Adrenal gland (tissue), 9 donors: ENCODE measurements at regions not wholly inside any gene's neighbourhood (a gene's known extent, or its start where the extent isn't known, plus 50 kb on each side); places are given as distances from the start of the nearest gene placed in this dataset.

ENCODE experiments used
- DNase-seq, 7 donors: peaks; one replicate each; pipeline ENCODE4 v3.0.0-alpha.2; 2019 to 2020
- H3K27ac ChIP-seq, 5 donors: fragments of 200-600 bp; sonication (generic) in 4 of 5; 1 replicate in 3 of 5; 2 replicates in 2 of 5; pipeline versions ENCODE4 v1.5.1 to v1.8.0; 2016 to 2020; ENCODE audit warnings: mild to moderate bottlenecking in 1 of 5
- H3K27me3 ChIP-seq: fragments of 200-600 bp; 2 replicates; pipeline ENCODE4 v1.8.0; 2021
- H3K36me3 ChIP-seq, 2 donors: fragments of 200-600 bp; replicated peaks in 1 of 2; 1 replicate in 1 of 2; 2 replicates in 1 of 2; pipeline versions ENCODE4 v1.5.1 to v1.8.0; 2018 to 2022
- H3K4me1 ChIP-seq, 2 donors: fragments of 200-600 bp; replicated peaks in 1 of 2; 1 replicate in 1 of 2; 2 replicates in 1 of 2; pipeline versions ENCODE4 v1.5.1 to v1.8.0; 2018 to 2021
- H3K4me3 ChIP-seq, 4 donors: fragments of 200-600 bp; sonication (generic) in 3 of 4; one replicate each; pipeline ENCODE4 v1.5.1; 2016 to 2018
- H3K9me3 ChIP-seq, 3 donors: fragments of 200-600 bp; sonication (generic) in 1 of 3; replicated peaks in 1 of 3; 1 replicate in 2 of 3; 2 replicates in 1 of 3; pipeline versions ENCODE4 v1.5.1 to v1.8.0; 2016 to 2021
- POLR2A ChIP-seq, 2 donors: fragments of 450-650 bp; IDR thresholded peaks; one replicate each; pipeline ENCODE4 v1.6.1; 2017; ENCODE audit warnings: antibody characterized with exemption in 2 of 2, mild to moderate bottlenecking in 2 of 2, moderate library complexity in 1 of 2
- WGBS, 4 donors: extraction: QIAGEN DNeasy Blood & Tissue Kit in 2 of 4; methylation state at CpG; one replicate each; pipeline versions ENCODE4 v1.1.5 to v1.1.7; 2013 to 2017; 5-methylcytosine and 5-hydroxymethylcytosine counted together
- intact Hi-C, 2 donors: fragments of 100-400 bp; cut with DNase I; formaldehyde crosslinking; loops; one replicate each; pipeline versions ENCODE4 v1.14.1 to v1.15.0; 2022 to 2023
- TF ChIP-seq, protein P1 (sequence below), 6 experiments: fragments of 450-650 bp in 4 of 6; fragments of 200-600 bp in 2 of 6; sonication (generic) in 1 of 6; IDR thresholded peaks; 1 replicate in 5 of 6; 2 replicates in 1 of 6; pipeline versions ENCODE4 v1.5.1 to v1.8.0; 2016 to 2021; ENCODE audit warnings: antibody characterized with exemption in 6 of 6, mild to moderate bottlenecking in 2 of 6, moderate library complexity in 1 of 6
- donor health status: healthy with polysubstance abuse.
- donor health status: Bipolar disorder and iron deficiency.
- donor health status: DM: yes; HTN: yes; CAD: no.
- donor health status: DM: no; HTN: no; CAD: no.
- donor health status: DM: no; HTN: no; CAD: no.

- Histone ChIP-seq H3K27me3 (no peaks in the 10 kb centered on the region), H3K4me3 (no peak overlapping the region), H3K36me3 (no peaks in the 10 kb centered on the region), H3K27ac (no peak overlapping the region), H3K9me3 (no peaks in the 10 kb centered on the region), H3K4me1 (no peaks in the 10 kb centered on the region)
- TF ChIP-seq, protein P1, sequence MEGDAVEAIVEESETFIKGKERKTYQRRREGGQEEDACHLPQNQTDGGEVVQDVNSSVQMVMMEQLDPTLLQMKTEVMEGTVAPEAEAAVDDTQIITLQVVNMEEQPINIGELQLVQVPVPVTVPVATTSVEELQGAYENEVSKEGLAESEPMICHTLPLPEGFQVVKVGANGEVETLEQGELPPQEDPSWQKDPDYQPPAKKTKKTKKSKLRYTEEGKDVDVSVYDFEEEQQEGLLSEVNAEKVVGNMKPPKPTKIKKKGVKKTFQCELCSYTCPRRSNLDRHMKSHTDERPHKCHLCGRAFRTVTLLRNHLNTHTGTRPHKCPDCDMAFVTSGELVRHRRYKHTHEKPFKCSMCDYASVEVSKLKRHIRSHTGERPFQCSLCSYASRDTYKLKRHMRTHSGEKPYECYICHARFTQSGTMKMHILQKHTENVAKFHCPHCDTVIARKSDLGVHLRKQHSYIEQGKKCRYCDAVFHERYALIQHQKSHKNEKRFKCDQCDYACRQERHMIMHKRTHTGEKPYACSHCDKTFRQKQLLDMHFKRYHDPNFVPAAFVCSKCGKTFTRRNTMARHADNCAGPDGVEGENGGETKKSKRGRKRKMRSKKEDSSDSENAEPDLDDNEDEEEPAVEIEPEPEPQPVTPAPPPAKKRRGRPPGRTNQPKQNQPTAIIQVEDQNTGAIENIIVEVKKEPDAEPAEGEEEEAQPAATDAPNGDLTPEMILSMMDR (IDR thresholded peaks at IDR 0.05): no peak
- no peak for TF ChIP-seq POLR2A (IDR thresholded peaks at IDR 0.05)
- intact Hi-C loops: no loop called here
- DNase-seq: no peak
- 63 to 86% (median 79%) methylated on average over 1 of the region's 1 CpG for WGBS, 4 donors
These were observed 73.4 kb downstream of the ESM1 start for GRCh38 chr5:54912021-54912420.

DNA sequence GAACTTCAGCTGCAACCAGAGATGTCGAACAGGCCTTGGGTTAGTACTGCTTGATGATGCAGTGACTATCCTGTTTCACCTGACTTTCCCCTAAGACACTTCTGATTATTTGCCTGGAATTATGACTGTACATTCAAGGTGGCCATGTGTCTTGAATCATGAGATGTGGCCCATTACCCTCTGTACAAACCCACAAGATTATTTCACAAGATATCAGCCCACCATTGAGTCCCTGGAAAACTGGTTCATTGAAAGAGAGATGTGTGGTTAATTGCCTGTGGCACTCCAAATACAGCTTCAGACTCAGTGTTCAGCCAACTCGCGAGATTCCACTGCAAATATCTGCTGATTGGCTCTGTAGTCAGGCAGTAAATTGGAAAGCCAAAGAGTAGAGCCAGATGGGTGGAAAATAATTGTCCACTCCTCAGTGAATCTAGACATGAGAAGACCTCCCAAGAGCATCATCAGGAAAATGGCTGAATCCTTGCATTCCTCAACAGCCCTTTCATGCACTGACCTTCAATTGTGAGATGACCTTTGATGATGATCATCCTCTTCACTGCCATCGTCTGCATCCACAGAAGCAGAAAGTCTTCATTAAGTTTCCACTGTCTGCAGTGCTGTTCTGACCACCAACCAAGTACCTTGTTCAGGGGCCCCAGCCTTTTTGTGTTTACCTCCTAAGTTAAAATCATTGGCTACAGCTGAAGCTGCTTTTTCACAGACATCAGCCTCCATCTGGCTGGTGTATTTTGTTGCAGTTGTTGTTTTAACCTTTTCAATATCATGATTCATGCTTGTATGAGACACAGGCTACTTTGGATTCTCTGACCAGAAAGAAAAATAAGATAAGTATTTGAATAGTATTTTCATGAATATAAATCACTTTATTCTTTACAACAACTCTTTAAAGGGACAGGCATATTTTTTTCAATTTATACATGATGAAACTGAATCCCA, 75.2 kb downstream of the ESM1 start:
- TF ChIP-seq POLR2A (IDR thresholded peaks at IDR 0.05): no peak
- TF ChIP-seq, protein P1 (IDR thresholded peaks at IDR 0.05): no peak
- intact Hi-C loops: loop anchor here (5.0 kb wide), 1 partner anchor 237 kb away; no protein-coding TSS in a partner anchor
- 63 to 79% (median 68%) methylated on average over 4 of the region's 4 CpGs for WGBS, 4 donors
- Histone ChIP-seq H3K9me3 (no peaks in the 10 kb centered on the region), H3K4me3 (no peak overlapping the region), H3K27me3 (no peaks in the 10 kb centered on the region), H3K36me3 (no peaks in the 10 kb centered on the region), H3K27ac (no peak overlapping the region), H3K4me1 (no peaks in the 10 kb centered on the region)
- DNase-seq: no peak

- H3K27ac ChIP-seq: no peak overlapping the region
- intact Hi-C loops: loop anchor here (5.0 kb wide), 1 partner anchor 238 kb away; no protein-coding TSS in a partner anchor
These were observed 76.4 kb downstream of the ESM1 start for GRCh38 chr5:54908774-54909525.

More at GRCh38 chr5:54908774-54909525, 76.4 kb downstream of the ESM1 start:
- no peak for DNase-seq
- no peak overlapping the region for H3K4me3 ChIP-seq
- no peaks in the 10 kb centered on the region for H3K4me1 ChIP-seq
- no peaks in the 10 kb centered on the region for H3K27me3 ChIP-seq
- WGBS, 4 donors: 64 to 66% (median 65%) methylated on average over 2 of the region's 2 CpGs
- no peak for TF ChIP-seq POLR2A (IDR thresholded peaks at IDR 0.05)
- TF ChIP-seq, protein P1 (IDR thresholded peaks at IDR 0.05): no peak
- H3K36me3 ChIP-seq: no peaks in the 10 kb centered on the region
- H3K9me3 ChIP-seq: no peaks in the 10 kb centered on the region
